WTC11 (cell line): ENCODE measurements at regions not wholly inside any gene's neighbourhood (a gene's known extent, or its start where the extent isn't known, plus 50 kb on each side); places are given as distances from the start of the nearest gene placed in this dataset.

Source experiments
- ATAC-seq: fragments of 200-7000 bp; cut with Tn5 transposase; 2 replicates; pipeline ENCODE4 v1.10.0; 2021; ENCODE audit warnings: mild to moderate bottlenecking, moderate library complexity
- CTCF ChIA-PET: fragments of 300-600 bp; sonication (Branson Sonifier 250); formaldehyde crosslinking; loops from one replicate; lab custom pipeline; 2021; ENCODE audit warnings: antibody characterized with exemption; lab: Charles Lee
- POLR2A ChIA-PET: fragments of 350-600 bp; sonication (Branson Sonifier 250); formaldehyde crosslinking; loops from one replicate; lab custom pipeline; 2021; ENCODE audit warnings: antibody characterized with exemption; lab: Charles Lee
- DNase-seq: peaks from one replicate; pipeline ENCODE4 v3.0.0; 2021; ENCODE audit warnings: low spot score
- H3K27ac Mint-ChIP-seq: 2 replicates; pipeline ENCODE4 v1.8.0; 2021; ENCODE audit warnings: mixed read lengths
- H3K27me3 Mint-ChIP-seq: 2 replicates; pipeline ENCODE4 v1.8.0; 2021; ENCODE audit warnings: low read depth, mild to moderate bottlenecking, moderate library complexity, mixed read lengths
- H3K36me3 Mint-ChIP-seq: 2 replicates; pipeline ENCODE4 v1.8.0; 2021; ENCODE audit warnings: mixed read lengths
- H3K4me1 Mint-ChIP-seq: 2 replicates; pipeline ENCODE4 v1.8.0; 2022; ENCODE audit warnings: mixed read lengths
- H3K4me3 Mint-ChIP-seq: 2 replicates; pipeline ENCODE4 v1.8.0; 2021; ENCODE audit warnings: mild to moderate bottlenecking, moderate library complexity, mixed read lengths
- H3K9me3 Mint-ChIP-seq: 2 replicates; pipeline ENCODE4 v1.8.0; 2021; ENCODE audit warnings: mixed read lengths
- CBFB ChIP-seq: sonication (generic); formaldehyde crosslinking; IDR thresholded peaks from 2 replicates; pipeline ENCODE4 v1.8.1; 2022; ENCODE audit warnings: mild to moderate bottlenecking, low read depth, missing genetic modification reagents
- ESRRA ChIP-seq: sonication (generic); formaldehyde crosslinking; IDR thresholded peaks from 2 replicates; pipeline ENCODE4 v1.8.1; 2022; ENCODE audit warnings: mild to moderate bottlenecking, missing genetic modification reagents, borderline replicate concordance
- IRF2 ChIP-seq: sonication (generic); formaldehyde crosslinking; IDR thresholded peaks from 2 replicates; pipeline ENCODE4 v1.8.0; 2022; ENCODE audit warnings: low read depth, missing genetic modification reagents, borderline replicate concordance
- MYBL2 ChIP-seq: sonication (generic); formaldehyde crosslinking; IDR thresholded peaks from 2 replicates; pipeline ENCODE4 v1.8.1; 2023; ENCODE audit warnings: mild to moderate bottlenecking, moderate library complexity, missing genetic modification reagents
- NFE2L1 ChIP-seq: sonication (generic); formaldehyde crosslinking; IDR thresholded peaks from 2 replicates; pipeline ENCODE4 v1.8.1; 2023; ENCODE audit warnings: missing genetic modification reagents
- NR2C2 ChIP-seq: sonication (generic); formaldehyde crosslinking; IDR thresholded peaks from 2 replicates; pipeline ENCODE4 v1.8.0; 2022; ENCODE audit warnings: mild to moderate bottlenecking, missing genetic modification reagents
- OVOL2 ChIP-seq: fragments of 250-450 bp; sonication (Bioruptor Pico); IDR thresholded peaks from 2 replicates; pipeline ENCODE4 v1.9.0; 2021; ENCODE audit warnings: mild to moderate bottlenecking, borderline replicate concordance
- RORB ChIP-seq: fragments of 250-450 bp; sonication (Bioruptor Pico); IDR thresholded peaks from 2 replicates; pipeline ENCODE4 v1.9.0; 2021; ENCODE audit warnings: mild to moderate bottlenecking
- SP1 ChIP-seq: sonication (generic); formaldehyde crosslinking; conservative IDR thresholded peaks from 2 replicates; pipeline ENCODE4 v1.8.1; 2022; ENCODE audit warnings: missing genetic modification reagents
- TF ChIP-seq, protein P1 (sequence below): sonication (generic); formaldehyde crosslinking; IDR thresholded peaks from 2 replicates; pipeline ENCODE4 v1.8.0; 2022; ENCODE audit warnings: mild to moderate bottlenecking, missing genetic modification reagents
- TF ChIP-seq, protein P2 (sequence below): sonication (generic); formaldehyde crosslinking; IDR thresholded peaks from 2 replicates; pipeline ENCODE4 v1.8.1; 2022; ENCODE audit warnings: mild to moderate bottlenecking, moderate library complexity, missing genetic modification reagents
- TF ChIP-seq, protein P3 (sequence below): sonication (generic); formaldehyde crosslinking; conservative IDR thresholded peaks from 2 replicates; pipeline ENCODE4 v1.8.1; 2023; ENCODE audit warnings: mild to moderate bottlenecking, low read depth, missing genetic modification reagents, moderate library complexity
- TF ChIP-seq, protein P4 (sequence below): sonication (generic); formaldehyde crosslinking; IDR thresholded peaks from 2 replicates; pipeline ENCODE4 v1.8.1; 2022; ENCODE audit warnings: low read depth, missing genetic modification reagents, borderline replicate concordance
- TF ChIP-seq, protein P5 (sequence below): fragments of 250-450 bp; sonication (Bioruptor Pico); conservative IDR thresholded peaks from 2 replicates; pipeline ENCODE4 v1.9.0; 2021; ENCODE audit warnings: mild to moderate bottlenecking
- TF ChIP-seq, protein P6 (sequence below): sonication (generic); formaldehyde crosslinking; IDR thresholded peaks from 2 replicates; pipeline ENCODE4 v1.8.0; 2023; ENCODE audit warnings: missing genetic modification reagents
- TF ChIP-seq, protein P7 (sequence below): fragments of 250-450 bp; sonication (Bioruptor Pico); IDR thresholded peaks from 2 replicates; pipeline ENCODE4 v1.9.0; 2021; ENCODE audit warnings: mild to moderate bottlenecking, borderline replicate concordance
- TF ChIP-seq, protein P8 (sequence below): sonication (generic); formaldehyde crosslinking; IDR thresholded peaks from 2 replicates; pipeline ENCODE4 v1.8.1; 2022; ENCODE audit warnings: missing genetic modification reagents, borderline replicate concordance
- TF ChIP-seq, protein P9 (sequence below): fragments of 250-450 bp; sonication (Bioruptor Pico); IDR thresholded peaks from 2 replicates; pipeline ENCODE4 v2.1.2; 2022; ENCODE audit warnings: mild to moderate bottlenecking, moderate library complexity

DNA sequence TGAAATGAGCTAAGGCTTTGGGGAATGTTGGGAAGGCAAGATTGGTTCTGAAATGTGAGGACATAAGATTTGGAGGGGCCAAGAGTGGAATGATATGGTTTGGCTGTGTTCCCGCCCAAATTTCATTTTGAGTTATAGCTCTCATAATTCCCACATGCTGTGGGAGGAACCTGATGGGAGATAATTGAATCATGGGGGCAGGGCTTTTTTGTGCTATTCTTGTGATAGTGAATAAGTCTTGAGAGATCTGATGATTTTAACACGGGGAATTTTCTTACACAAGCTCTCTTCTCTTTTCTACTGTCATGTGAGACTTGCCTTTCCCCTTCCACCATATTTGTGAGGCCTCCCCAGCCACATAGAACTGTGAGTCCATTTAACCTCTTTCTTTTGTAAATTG is 157.6 kb upstream of the C1QTNF7 start:
- ATAC-seq (no peak), DNase-seq (no peak)
- Mint-ChIP-seq H3K36me3 (peaks cover 66% of the 10 kb centered on the region), H3K4me1 (no peaks in the 10 kb centered on the region), H3K9me3 (peaks cover 87% of the 10 kb centered on the region), H3K27ac (no peak overlapping the region), H3K27me3 (no peaks in the 10 kb centered on the region), H3K4me3 (no peak overlapping the region)
- ChIA-PET POLR2A (no interaction called here), CTCF (no interaction called here)
- TF ChIP-seq, protein P1, sequence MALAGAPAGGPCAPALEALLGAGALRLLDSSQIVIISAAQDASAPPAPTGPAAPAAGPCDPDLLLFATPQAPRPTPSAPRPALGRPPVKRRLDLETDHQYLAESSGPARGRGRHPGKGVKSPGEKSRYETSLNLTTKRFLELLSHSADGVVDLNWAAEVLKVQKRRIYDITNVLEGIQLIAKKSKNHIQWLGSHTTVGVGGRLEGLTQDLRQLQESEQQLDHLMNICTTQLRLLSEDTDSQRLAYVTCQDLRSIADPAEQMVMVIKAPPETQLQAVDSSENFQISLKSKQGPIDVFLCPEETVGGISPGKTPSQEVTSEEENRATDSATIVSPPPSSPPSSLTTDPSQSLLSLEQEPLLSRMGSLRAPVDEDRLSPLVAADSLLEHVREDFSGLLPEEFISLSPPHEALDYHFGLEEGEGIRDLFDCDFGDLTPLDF (CRISPR knock-in tag) = no peak
- TF ChIP-seq IRF2 (CRISPR knock-in tag) (no peak), MYBL2 (CRISPR knock-in tag) (no peak), NR2C2 (CRISPR knock-in tag) (no peak), NFE2L1 (CRISPR knock-in tag) (no peak), ESRRA (CRISPR knock-in tag) (no peak)
- TF ChIP-seq, protein P2, sequence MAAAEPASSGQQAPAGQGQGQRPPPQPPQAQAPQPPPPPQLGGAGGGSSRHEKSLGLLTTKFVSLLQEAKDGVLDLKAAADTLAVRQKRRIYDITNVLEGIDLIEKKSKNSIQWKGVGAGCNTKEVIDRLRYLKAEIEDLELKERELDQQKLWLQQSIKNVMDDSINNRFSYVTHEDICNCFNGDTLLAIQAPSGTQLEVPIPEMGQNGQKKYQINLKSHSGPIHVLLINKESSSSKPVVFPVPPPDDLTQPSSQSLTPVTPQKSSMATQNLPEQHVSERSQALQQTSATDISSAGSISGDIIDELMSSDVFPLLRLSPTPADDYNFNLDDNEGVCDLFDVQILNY (CRISPR knock-in tag) = no peak
- TF ChIP-seq, protein P3, sequence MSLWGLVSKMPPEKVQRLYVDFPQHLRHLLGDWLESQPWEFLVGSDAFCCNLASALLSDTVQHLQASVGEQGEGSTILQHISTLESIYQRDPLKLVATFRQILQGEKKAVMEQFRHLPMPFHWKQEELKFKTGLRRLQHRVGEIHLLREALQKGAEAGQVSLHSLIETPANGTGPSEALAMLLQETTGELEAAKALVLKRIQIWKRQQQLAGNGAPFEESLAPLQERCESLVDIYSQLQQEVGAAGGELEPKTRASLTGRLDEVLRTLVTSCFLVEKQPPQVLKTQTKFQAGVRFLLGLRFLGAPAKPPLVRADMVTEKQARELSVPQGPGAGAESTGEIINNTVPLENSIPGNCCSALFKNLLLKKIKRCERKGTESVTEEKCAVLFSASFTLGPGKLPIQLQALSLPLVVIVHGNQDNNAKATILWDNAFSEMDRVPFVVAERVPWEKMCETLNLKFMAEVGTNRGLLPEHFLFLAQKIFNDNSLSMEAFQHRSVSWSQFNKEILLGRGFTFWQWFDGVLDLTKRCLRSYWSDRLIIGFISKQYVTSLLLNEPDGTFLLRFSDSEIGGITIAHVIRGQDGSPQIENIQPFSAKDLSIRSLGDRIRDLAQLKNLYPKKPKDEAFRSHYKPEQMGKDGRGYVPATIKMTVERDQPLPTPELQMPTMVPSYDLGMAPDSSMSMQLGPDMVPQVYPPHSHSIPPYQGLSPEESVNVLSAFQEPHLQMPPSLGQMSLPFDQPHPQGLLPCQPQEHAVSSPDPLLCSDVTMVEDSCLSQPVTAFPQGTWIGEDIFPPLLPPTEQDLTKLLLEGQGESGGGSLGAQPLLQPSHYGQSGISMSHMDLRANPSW (CRISPR knock-in tag) = no peak

DNA sequence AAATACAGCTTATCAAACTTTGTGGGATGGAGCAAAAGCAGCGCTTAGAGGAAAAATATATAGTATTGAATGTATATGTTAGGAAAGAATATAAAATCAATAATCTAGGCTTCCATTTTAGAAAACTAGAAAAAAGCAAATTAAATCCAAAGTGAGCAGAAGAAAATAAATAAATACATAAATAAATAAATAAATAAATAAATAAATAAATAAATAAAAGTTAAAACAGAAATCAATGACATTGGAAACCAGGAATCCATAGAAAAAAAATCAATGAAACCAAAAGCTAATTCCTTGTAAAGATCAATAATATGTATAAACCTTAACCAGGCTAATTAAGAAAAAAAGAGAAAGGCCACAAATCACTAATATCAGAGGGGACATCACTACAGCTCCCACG is 141.8 kb upstream of the C1QTNF7 start:
- CTCF ChIA-PET = no interaction called here
- Mint-ChIP-seq H3K36me3 (no peaks in the 10 kb centered on the region), H3K27ac (no peak overlapping the region), H3K4me1 (no peaks in the 10 kb centered on the region), H3K4me3 (no peak overlapping the region), H3K27me3 (no peaks in the 10 kb centered on the region), H3K9me3 (no peaks in the 10 kb centered on the region)
- no peak for ATAC-seq
- no peak for DNase-seq
- POLR2A ChIA-PET = no interaction called here
- TF ChIP-seq OVOL2 (CRISPR knock-in tag) = no peak
- TF ChIP-seq, protein P4, sequence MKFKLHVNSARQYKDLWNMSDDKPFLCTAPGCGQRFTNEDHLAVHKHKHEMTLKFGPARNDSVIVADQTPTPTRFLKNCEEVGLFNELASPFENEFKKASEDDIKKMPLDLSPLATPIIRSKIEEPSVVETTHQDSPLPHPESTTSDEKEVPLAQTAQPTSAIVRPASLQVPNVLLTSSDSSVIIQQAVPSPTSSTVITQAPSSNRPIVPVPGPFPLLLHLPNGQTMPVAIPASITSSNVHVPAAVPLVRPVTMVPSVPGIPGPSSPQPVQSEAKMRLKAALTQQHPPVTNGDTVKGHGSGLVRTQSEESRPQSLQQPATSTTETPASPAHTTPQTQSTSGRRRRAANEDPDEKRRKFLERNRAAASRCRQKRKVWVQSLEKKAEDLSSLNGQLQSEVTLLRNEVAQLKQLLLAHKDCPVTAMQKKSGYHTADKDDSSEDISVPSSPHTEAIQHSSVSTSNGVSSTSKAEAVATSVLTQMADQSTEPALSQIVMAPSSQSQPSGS = no peak
- no peak for TF ChIP-seq NR2C2 (CRISPR knock-in tag)
- TF ChIP-seq SP1 = no peak
- no peak for TF ChIP-seq CBFB
- TF ChIP-seq RORB = no peak
- TF ChIP-seq, protein P5, sequence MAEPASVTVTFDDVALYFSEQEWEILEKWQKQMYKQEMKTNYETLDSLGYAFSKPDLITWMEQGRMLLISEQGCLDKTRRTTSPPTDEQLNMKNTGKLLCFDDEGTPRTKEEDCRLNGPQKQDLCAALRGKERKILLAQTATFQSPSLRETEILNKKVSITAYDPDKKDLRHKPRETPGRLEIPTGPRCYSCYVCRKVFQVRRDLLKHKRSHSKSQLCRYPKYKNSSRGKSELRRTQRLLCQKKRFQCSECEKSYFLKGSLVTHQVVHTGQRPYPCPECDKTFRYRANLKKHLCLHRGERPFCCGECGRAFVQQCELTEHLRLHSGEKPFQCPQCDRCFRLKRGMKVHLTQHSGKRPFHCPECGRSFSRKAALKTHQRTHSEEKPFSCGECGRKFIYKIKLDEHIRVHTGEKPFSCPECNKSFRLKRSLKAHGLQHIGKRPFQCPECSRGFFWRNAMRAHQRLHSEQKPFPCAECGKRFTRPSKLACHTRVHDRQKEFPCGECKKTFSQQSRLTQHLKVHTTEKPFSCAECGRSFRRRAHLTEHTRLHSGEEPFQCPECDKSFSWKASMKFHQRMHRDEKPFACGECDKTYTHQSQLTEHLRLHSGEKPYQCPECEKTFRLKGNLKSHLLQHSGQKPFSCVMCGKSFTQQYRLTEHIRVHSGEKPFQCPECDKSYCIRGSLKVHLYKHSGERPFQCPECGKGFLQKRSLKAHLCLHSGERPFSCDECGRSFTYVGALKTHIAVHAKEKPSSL (CRISPR knock-in tag) = no peak
- TF ChIP-seq, protein P6, sequence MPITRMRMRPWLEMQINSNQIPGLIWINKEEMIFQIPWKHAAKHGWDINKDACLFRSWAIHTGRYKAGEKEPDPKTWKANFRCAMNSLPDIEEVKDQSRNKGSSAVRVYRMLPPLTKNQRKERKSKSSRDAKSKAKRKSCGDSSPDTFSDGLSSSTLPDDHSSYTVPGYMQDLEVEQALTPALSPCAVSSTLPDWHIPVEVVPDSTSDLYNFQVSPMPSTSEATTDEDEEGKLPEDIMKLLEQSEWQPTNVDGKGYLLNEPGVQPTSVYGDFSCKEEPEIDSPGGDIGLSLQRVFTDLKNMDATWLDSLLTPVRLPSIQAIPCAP (CRISPR knock-in tag) = no peak
- TF ChIP-seq, protein P7, sequence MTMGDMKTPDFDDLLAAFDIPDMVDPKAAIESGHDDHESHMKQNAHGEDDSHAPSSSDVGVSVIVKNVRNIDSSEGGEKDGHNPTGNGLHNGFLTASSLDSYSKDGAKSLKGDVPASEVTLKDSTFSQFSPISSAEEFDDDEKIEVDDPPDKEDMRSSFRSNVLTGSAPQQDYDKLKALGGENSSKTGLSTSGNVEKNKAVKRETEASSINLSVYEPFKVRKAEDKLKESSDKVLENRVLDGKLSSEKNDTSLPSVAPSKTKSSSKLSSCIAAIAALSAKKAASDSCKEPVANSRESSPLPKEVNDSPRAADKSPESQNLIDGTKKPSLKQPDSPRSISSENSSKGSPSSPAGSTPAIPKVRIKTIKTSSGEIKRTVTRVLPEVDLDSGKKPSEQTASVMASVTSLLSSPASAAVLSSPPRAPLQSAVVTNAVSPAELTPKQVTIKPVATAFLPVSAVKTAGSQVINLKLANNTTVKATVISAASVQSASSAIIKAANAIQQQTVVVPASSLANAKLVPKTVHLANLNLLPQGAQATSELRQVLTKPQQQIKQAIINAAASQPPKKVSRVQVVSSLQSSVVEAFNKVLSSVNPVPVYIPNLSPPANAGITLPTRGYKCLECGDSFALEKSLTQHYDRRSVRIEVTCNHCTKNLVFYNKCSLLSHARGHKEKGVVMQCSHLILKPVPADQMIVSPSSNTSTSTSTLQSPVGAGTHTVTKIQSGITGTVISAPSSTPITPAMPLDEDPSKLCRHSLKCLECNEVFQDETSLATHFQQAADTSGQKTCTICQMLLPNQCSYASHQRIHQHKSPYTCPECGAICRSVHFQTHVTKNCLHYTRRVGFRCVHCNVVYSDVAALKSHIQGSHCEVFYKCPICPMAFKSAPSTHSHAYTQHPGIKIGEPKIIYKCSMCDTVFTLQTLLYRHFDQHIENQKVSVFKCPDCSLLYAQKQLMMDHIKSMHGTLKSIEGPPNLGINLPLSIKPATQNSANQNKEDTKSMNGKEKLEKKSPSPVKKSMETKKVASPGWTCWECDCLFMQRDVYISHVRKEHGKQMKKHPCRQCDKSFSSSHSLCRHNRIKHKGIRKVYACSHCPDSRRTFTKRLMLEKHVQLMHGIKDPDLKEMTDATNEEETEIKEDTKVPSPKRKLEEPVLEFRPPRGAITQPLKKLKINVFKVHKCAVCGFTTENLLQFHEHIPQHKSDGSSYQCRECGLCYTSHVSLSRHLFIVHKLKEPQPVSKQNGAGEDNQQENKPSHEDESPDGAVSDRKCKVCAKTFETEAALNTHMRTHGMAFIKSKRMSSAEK (CRISPR knock-in tag) = no peak
- TF ChIP-seq, protein P8, sequence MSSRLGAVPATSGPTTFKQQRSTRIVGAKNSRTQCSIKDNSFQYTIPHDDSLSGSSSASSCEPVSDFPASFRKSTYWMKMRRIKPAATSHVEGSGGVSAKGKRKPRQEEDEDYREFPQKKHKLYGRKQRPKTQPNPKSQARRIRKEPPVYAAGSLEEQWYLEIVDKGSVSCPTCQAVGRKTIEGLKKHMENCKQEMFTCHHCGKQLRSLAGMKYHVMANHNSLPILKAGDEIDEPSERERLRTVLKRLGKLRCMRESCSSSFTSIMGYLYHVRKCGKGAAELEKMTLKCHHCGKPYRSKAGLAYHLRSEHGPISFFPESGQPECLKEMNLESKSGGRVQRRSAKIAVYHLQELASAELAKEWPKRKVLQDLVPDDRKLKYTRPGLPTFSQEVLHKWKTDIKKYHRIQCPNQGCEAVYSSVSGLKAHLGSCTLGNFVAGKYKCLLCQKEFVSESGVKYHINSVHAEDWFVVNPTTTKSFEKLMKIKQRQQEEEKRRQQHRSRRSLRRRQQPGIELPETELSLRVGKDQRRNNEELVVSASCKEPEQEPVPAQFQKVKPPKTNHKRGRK = no peak
- TF ChIP-seq, protein P9, sequence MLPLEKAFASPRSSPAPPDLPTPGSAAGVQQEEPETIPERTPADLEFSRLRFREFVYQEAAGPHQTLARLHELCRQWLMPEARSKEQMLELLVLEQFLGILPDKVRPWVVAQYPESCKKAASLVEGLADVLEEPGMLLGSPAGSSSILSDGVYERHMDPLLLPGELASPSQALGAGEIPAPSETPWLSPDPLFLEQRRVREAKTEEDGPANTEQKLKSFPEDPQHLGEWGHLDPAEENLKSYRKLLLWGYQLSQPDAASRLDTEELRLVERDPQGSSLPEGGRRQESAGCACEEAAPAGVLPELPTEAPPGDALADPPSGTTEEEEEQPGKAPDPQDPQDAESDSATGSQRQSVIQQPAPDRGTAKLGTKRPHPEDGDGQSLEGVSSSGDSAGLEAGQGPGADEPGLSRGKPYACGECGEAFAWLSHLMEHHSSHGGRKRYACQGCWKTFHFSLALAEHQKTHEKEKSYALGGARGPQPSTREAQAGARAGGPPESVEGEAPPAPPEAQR = no peak
